Liver (tissue), 8 donors: ENCODE measurements at regions not wholly inside any gene's neighbourhood (a gene's known extent, or its start where the extent isn't known, plus 50 kb on each side); places are given as distances from the start of the nearest gene placed in this dataset.

ENCODE experiments used
- DNase-seq: peaks from one replicate; pipeline ENCODE4 v3.0.0-alpha.2; 2017; ENCODE audit warnings: low spot score
- H3K27ac ChIP-seq, 2 donors: one replicate each; pipeline ENCODE4 v1.7.0; 2013; ENCODE audit warnings: inconsistent platforms in 2 of 2, low read length in 2 of 2, control low read depth in 1 of 2, low read depth in 1 of 2, mild to moderate bottlenecking in 1 of 2
- H3K27me3 ChIP-seq, 4 donors: one replicate each; pipeline versions ENCODE4 v1.6.1 to v1.7.0; 2013; ENCODE audit warnings: low read length in 3 of 4, inconsistent platforms in 1 of 4, mild to moderate bottlenecking in 1 of 4, moderate library complexity in 1 of 4; ENCODE audit not compliant: control insufficient read depth in 4 of 4, insufficient read depth in 4 of 4
- H3K36me3 ChIP-seq, 4 donors: one replicate each; pipeline versions ENCODE4 v1.6.1 to v1.7.0; 2013; ENCODE audit warnings: low read length in 3 of 4, mild to moderate bottlenecking in 3 of 4, low read depth in 1 of 4, moderate library complexity in 1 of 4; ENCODE audit not compliant: control insufficient read depth in 4 of 4, insufficient read depth in 3 of 4
- H3K4me1 ChIP-seq, 4 donors: one replicate each; pipeline versions ENCODE4 v1.6.1 to v1.7.0; 2013; ENCODE audit warnings: low read length in 3 of 4, mild to moderate bottlenecking in 3 of 4, moderate library complexity in 1 of 4; ENCODE audit not compliant: control insufficient read depth in 4 of 4, insufficient read depth in 4 of 4
- H3K4me3 ChIP-seq, 3 donors: one replicate each; pipeline versions ENCODE4 v1.6.1 to v1.7.0; 2013; ENCODE audit warnings: low read length in 3 of 3, control low read depth in 1 of 3, low read depth in 1 of 3, mild to moderate bottlenecking in 1 of 3
- H3K9ac ChIP-seq, 2 donors: one replicate each; pipeline ENCODE4 v1.7.0; 2013; ENCODE audit warnings: low read length in 2 of 2, mild to moderate bottlenecking in 2 of 2, moderate library complexity in 2 of 2, control low read depth in 1 of 2, low read depth in 1 of 2
- H3K9me3 ChIP-seq, 4 donors: one replicate each; pipeline versions ENCODE4 v1.6.1 to v1.7.0; 2013; ENCODE audit warnings: low read length in 3 of 4; ENCODE audit not compliant: control insufficient read depth in 4 of 4
- ATF3 ChIP-seq: IDR thresholded peaks from 2 replicates; pipeline ENCODE4 v1.6.1; 2016; ENCODE audit warnings: antibody characterized with exemption
- CTCF ChIP-seq: fragments of 150-350 bp; IDR thresholded peaks from 2 replicates; pipeline ENCODE4 v1.5.1; 2017; ENCODE audit warnings: improper control_type of control experiment, low read depth, low read length; ENCODE audit not compliant: missing input control
- EGR1 ChIP-seq, 2 donors: IDR thresholded peaks; 2 replicates each; pipeline ENCODE4 v1.6.1; 2016 to 2018; ENCODE audit warnings: antibody characterized with exemption in 2 of 2, low read depth in 2 of 2
- FOXA1 ChIP-seq: IDR thresholded peaks from 2 replicates; pipeline ENCODE4 v1.6.1; 2016; ENCODE audit warnings: antibody characterized with exemption
- FOXA2 ChIP-seq: IDR thresholded peaks from 2 replicates; pipeline ENCODE4 v1.6.1; 2016; ENCODE audit warnings: antibody characterized with exemption
- GABPA ChIP-seq, 2 donors: IDR thresholded peaks in 1 of 2; conservative IDR thresholded peaks in 1 of 2; 2 replicates each; pipeline ENCODE4 v1.6.1; 2016; ENCODE audit warnings: antibody characterized with exemption in 2 of 2, mild to moderate bottlenecking in 1 of 2, moderate library complexity in 1 of 2
- HNF4A ChIP-seq, 2 donors: conservative IDR thresholded peaks; 2 replicates each; pipeline ENCODE4 v1.6.1; 2016; ENCODE audit warnings: antibody characterized with exemption in 2 of 2, mild to moderate bottlenecking in 2 of 2
- HNF4G ChIP-seq: IDR thresholded peaks from 2 replicates; pipeline ENCODE4 v1.6.1; 2016; ENCODE audit warnings: antibody characterized with exemption
- JUND ChIP-seq, 2 donors: IDR thresholded peaks; 2 replicates each; pipeline ENCODE4 v1.6.1; 2016; ENCODE audit warnings: antibody characterized with exemption in 2 of 2
- MAX ChIP-seq: IDR thresholded peaks from 2 replicates; pipeline ENCODE4 v1.6.1; 2016; ENCODE audit warnings: antibody characterized with exemption
- NR2F2 ChIP-seq: IDR thresholded peaks from 2 replicates; pipeline ENCODE4 v1.6.1; 2016; ENCODE audit warnings: antibody characterized with exemption
- RAD21 ChIP-seq, 2 donors: IDR thresholded peaks; 2 replicates each; pipeline ENCODE4 v1.6.1; 2016; ENCODE audit warnings: antibody characterized with exemption in 2 of 2, mild to moderate bottlenecking in 2 of 2
- REST ChIP-seq: IDR thresholded peaks from 2 replicates; pipeline ENCODE4 v1.6.1; 2016; ENCODE audit warnings: antibody characterized with exemption, mild to moderate bottlenecking
- RXRA ChIP-seq, 2 donors: IDR thresholded peaks; 2 replicates each; pipeline ENCODE4 v1.6.1; 2017 to 2018; ENCODE audit warnings: antibody characterized with exemption in 2 of 2, mild to moderate bottlenecking in 1 of 2
- SP1 ChIP-seq: IDR thresholded peaks from 2 replicates; pipeline ENCODE4 v1.6.1; 2018; ENCODE audit warnings: antibody characterized with exemption, mild to moderate bottlenecking
- TAF1 ChIP-seq: conservative IDR thresholded peaks from 2 replicates; pipeline ENCODE4 v1.6.1; 2016; ENCODE audit warnings: antibody characterized with exemption, mild to moderate bottlenecking
- YY1 ChIP-seq: IDR thresholded peaks from 2 replicates; pipeline ENCODE4 v1.6.1; 2016; ENCODE audit warnings: antibody characterized with exemption, mild to moderate bottlenecking
- ZBTB33 ChIP-seq: IDR thresholded peaks from 2 replicates; pipeline ENCODE4 v1.6.1; 2016; ENCODE audit warnings: antibody characterized with exemption
- WGBS: extraction: QIAGEN DNeasy Blood & Tissue Kit; methylation state at CpG from one replicate; pipeline ENCODE4 v1.1.7; 2013; 5-methylcytosine and 5-hydroxymethylcytosine counted together
- donor health status: healthy.
- donor health status: healthy.
- donor health status: healthy.
- donor health status: healthy.
- donor health status: healthy.

- no peaks in the 10 kb centered on the region for H3K4me1 ChIP-seq
- H3K27me3 ChIP-seq, result no peaks in the 10 kb centered on the region
- peaks cover 0 to 3% (median 0%) of the 10 kb centered on the region in 4 donors for H3K9me3 ChIP-seq
- H3K9ac ChIP-seq, result no peak overlapping the region
- WGBS, result 62% methylated on average over 4 of the region's 4 CpGs
- H3K27ac ChIP-seq, result no peak overlapping the region
- H3K36me3 ChIP-seq, result no peaks in the 10 kb centered on the region
- DNase-seq, result no peak
- TF ChIP-seq TAF1 (no peak), ATF3 (no peak), RAD21 (IDR thresholded peaks at IDR 0.05) (no peak), CTCF (no peak), FOXA1 (no peak), EGR1 (IDR thresholded peaks at IDR 0.05; ENCODE audit: low read depth in 2 of 2) (no peak), NR2F2 (no peak), MAX (no peak), REST (no peak), FOXA2 (no peak), RXRA (IDR thresholded peaks at IDR 0.05) (no peak), SP1 (no peak), ZBTB33 (no peak), HNF4G (no peak), HNF4A (conservative IDR thresholded peaks at IDR 0.05) (no peak), GABPA (IDR thresholded peaks at IDR 0.05 in 1 of 2, conservative IDR thresholded peaks at IDR 0.05 in 1 of 2) (no peak), YY1 (no peak), JUND (IDR thresholded peaks at IDR 0.05) (no peak)
- H3K4me3 ChIP-seq, result no peak overlapping the region
These were observed 686.5 kb upstream of the ADAMTS16 start for GRCh38 chr5:4453655-4454054.

GRCh38 chr5:4479426-4479825 is 660.7 kb upstream of the ADAMTS16 start:
- H3K9ac ChIP-seq, result no peak overlapping the region
- H3K9me3 ChIP-seq, result peaks cover 0 to 4% (median 0%) of the 10 kb centered on the region in 4 donors
- TF ChIP-seq RXRA (IDR thresholded peaks at IDR 0.05), result no peak
- no peak for TF ChIP-seq ATF3
- no peak for TF ChIP-seq EGR1 (IDR thresholded peaks at IDR 0.05; ENCODE audit: low read depth in 2 of 2)
- no peak for DNase-seq
- no peak overlapping the region for H3K4me3 ChIP-seq
- no peaks in the 10 kb centered on the region for H3K36me3 ChIP-seq
- no peaks in the 10 kb centered on the region for H3K27me3 ChIP-seq
- H3K4me1 ChIP-seq, result no peaks in the 10 kb centered on the region
- WGBS, result 48% methylated on average over 3 of the region's 3 CpGs
- no peak overlapping the region for H3K27ac ChIP-seq
